Panc1 (cell line): ENCODE measurements at regions not wholly inside any gene's neighbourhood (a gene's known extent, or its start where the extent isn't known, plus 50 kb on each side); places are given as distances from the start of the nearest gene placed in this dataset.

Experiments
- ATAC-seq: fragments of 200-7000 bp; cut with Tn5 transposase; 2 replicates; pipeline ENCODE4 v1.9.1; 2020; ENCODE audit warnings: mild to moderate bottlenecking, moderate library complexity
- BruUV-seq: library from RNA; stranded (reverse); fragments of 400-500 nt; replicated peaks from 2 replicates; lab custom pipeline; 2021; lab: Mats Ljungman, UMichigan
- CTCF ChIA-PET: fragments of 300-600 bp; sonication (Branson Sonifier 250); formaldehyde crosslinking; loops from one replicate; lab custom pipeline; 2022; ENCODE audit warnings: antibody characterized with exemption; lab: Charles Lee
- POLR2A ChIA-PET: fragments of 300-600 bp; sonication (Branson Sonifier 250); formaldehyde crosslinking; loops from one replicate; lab custom pipeline; 2022; ENCODE audit warnings: antibody characterized with exemption; lab: Charles Lee
- DNase-seq: peaks from one replicate; pipeline ENCODE4 v3.0.0-alpha.2; 2010; ENCODE audit warnings: low read depth, low spot score
- H3K27ac ChIP-seq: 2 replicates; pipeline ENCODE4 v1.5.1; 2011; ENCODE audit warnings: mild to moderate bottlenecking, low read length, inconsistent platforms
- H3K27me3 ChIP-seq: fragments of 200-500 bp; sonication (Bioruptor generic); 2 replicates; pipeline ENCODE4 v1.6.0; 2014; ENCODE audit warnings: low read length, inconsistent platforms; ENCODE audit not compliant: control insufficient read depth, insufficient read depth
- H3K36me3 ChIP-seq: fragments of 200-500 bp; sonication (Bioruptor generic); 2 replicates; pipeline ENCODE4 v1.5.1; 2014; ENCODE audit warnings: inconsistent platforms, mild to moderate bottlenecking, low read length, moderate library complexity; ENCODE audit not compliant: control insufficient read depth, insufficient read depth
- H3K4me1 ChIP-seq: 2 replicates; pipeline ENCODE4 v1.5.1; 2011; ENCODE audit warnings: inconsistent platforms, mild to moderate bottlenecking, low read length, moderate library complexity; ENCODE audit not compliant: control insufficient read depth, insufficient read depth
- H3K4me3 ChIP-seq, 2 experiments: 2 replicates each; pipeline ENCODE4 v1.5.1; 2011 to 2012; ENCODE audit warnings: low read depth in 2 of 2, low read length in 2 of 2, mild to moderate bottlenecking in 2 of 2, inconsistent platforms in 1 of 2, moderate library complexity in 1 of 2
- H3K9me3 ChIP-seq: fragments of 200-500 bp; sonication (Bioruptor generic); 2 replicates; pipeline ENCODE4 v1.5.1; 2014; ENCODE audit warnings: low read depth, mild to moderate bottlenecking, inconsistent platforms, low read length, moderate library complexity; ENCODE audit not compliant: control insufficient read depth, insufficient read depth
- POLR2AphosphoS5 ChIP-seq: IDR thresholded peaks from 2 replicates; pipeline ENCODE4 v1.6.1; 2012; ENCODE audit warnings: mild to moderate bottlenecking, low read depth, low read length, moderate library complexity
- REST ChIP-seq, 2 experiments: IDR thresholded peaks; 2 replicates each; pipeline ENCODE4 v1.6.1; 2011 to 2012; ENCODE audit warnings: low read depth in 2 of 2, control low read depth in 1 of 2, low read length in 1 of 2, mild to moderate bottlenecking in 1 of 2, moderate library complexity in 1 of 2; ENCODE audit not compliant: insufficient read depth in 1 of 2
- SIN3A ChIP-seq: IDR thresholded peaks from 2 replicates; pipeline ENCODE4 v1.6.1; 2012; ENCODE audit warnings: low read depth, mild to moderate bottlenecking, low read length, moderate library complexity, borderline replicate concordance; ENCODE audit not compliant: insufficient read depth
- TCF7L2 ChIP-seq: IDR thresholded peaks from 2 replicates; pipeline ENCODE4 v1.6.1; 2011; ENCODE audit warnings: mild to moderate bottlenecking, low read depth, low read length, inconsistent platforms
- in situ Hi-C: cut with HindIII; loops from 2 replicates; pipeline ENCODE4 v1.10.0; 2016; ENCODE audit warnings: low sequenced_read_pairs, low pct_unique_long_range_greater_than_20kb
- intact Hi-C: fragments of 100-400 bp; cut with micrococcal nuclease; formaldehyde crosslinking; loops from one replicate; pipeline ENCODE4 v1.10.0; 2022; ENCODE audit not compliant: unreplicated experiment
- TF ChIP-seq, protein P1 (sequence below): fragments of 450-650 bp; IDR thresholded peaks from 2 replicates; pipeline ENCODE4 v1.5.1; 2017; ENCODE audit warnings: mild to moderate bottlenecking

- Histone ChIP-seq H3K4me3 (no peak overlapping the region), H3K36me3 (no peaks in the 10 kb centered on the region), H3K4me1 (no peaks in the 10 kb centered on the region), H3K27me3 (no peaks in the 10 kb centered on the region), H3K27ac (no peak overlapping the region), H3K9me3 (no peaks in the 10 kb centered on the region)
- POLR2A ChIA-PET, result no interaction called here
- CTCF ChIA-PET, result interaction anchor here (0.6 kb wide), 1 partner anchor 115 kb away, joined by 4 read pairs; no protein-coding TSS in a partner anchor
- intact Hi-C loops (no loop called here), in situ Hi-C loops (no loop called here)
- no TSS peak for BruUV-seq
- ATAC-seq, result peak; percentile 30; the same call in 1 of the 2 replicates
- no peak for DNase-seq
- no peak for TF ChIP-seq REST (IDR thresholded peaks at IDR 0.05; ENCODE audit: insufficient read depth in 1 of 2, low read depth in 2 of 2, low read length in 1 of 2)
- no peak for TF ChIP-seq SIN3A
- TF ChIP-seq TCF7L2, result no peak
- TF ChIP-seq POLR2AphosphoS5, result no peak
- TF ChIP-seq, protein P1, sequence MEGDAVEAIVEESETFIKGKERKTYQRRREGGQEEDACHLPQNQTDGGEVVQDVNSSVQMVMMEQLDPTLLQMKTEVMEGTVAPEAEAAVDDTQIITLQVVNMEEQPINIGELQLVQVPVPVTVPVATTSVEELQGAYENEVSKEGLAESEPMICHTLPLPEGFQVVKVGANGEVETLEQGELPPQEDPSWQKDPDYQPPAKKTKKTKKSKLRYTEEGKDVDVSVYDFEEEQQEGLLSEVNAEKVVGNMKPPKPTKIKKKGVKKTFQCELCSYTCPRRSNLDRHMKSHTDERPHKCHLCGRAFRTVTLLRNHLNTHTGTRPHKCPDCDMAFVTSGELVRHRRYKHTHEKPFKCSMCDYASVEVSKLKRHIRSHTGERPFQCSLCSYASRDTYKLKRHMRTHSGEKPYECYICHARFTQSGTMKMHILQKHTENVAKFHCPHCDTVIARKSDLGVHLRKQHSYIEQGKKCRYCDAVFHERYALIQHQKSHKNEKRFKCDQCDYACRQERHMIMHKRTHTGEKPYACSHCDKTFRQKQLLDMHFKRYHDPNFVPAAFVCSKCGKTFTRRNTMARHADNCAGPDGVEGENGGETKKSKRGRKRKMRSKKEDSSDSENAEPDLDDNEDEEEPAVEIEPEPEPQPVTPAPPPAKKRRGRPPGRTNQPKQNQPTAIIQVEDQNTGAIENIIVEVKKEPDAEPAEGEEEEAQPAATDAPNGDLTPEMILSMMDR, result no peak
Observed at GRCh38 chr7:80563561-80564327, 51.9 kb upstream of the GNAT3 start.

DNA sequence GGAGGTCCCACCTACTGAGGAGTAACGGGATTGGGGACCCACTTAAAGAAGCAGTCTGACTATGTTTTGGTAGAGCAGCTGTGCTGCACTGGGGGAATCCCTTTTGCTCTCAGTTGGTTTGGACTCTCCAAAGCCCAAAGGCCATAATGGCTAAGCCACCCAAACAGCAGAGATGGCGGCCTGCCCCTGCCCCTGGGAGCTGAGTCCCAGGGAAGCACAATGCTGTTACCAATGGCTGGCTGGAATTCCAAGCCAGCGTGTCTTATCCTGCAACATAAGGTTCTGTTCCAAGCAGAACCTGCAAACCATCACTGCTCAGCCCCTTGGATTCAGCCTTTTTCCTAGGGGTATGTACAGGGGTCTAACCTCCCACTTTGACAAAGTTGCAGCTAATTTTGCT lies 53.7 kb upstream of the GNAT3 start:
- POLR2A ChIA-PET, result no interaction called here
- H3K27me3 ChIP-seq, result no peaks in the 10 kb centered on the region
- CTCF ChIA-PET, result no interaction called here
- intact Hi-C loops (no loop called here), in situ Hi-C loops (no loop called here)
- TF ChIP-seq SIN3A (no peak), REST (IDR thresholded peaks at IDR 0.05; ENCODE audit: insufficient read depth in 1 of 2, low read depth in 2 of 2, low read length in 1 of 2) (no peak), TCF7L2 (no peak)
- DNase-seq (no peak), ATAC-seq (no peak)
- H3K4me3 ChIP-seq, result no peak overlapping the region
- H3K36me3 ChIP-seq, result no peaks in the 10 kb centered on the region
- H3K4me1 ChIP-seq, result no peaks in the 10 kb centered on the region
- H3K9me3 ChIP-seq, result no peaks in the 10 kb centered on the region
- no TSS peak for BruUV-seq
- H3K27ac ChIP-seq, result no peak overlapping the region
